Astrocyte of the spinal cord (primary cell): ENCODE measurements at regions not wholly inside any gene's neighbourhood (a gene's known extent, or its start where the extent isn't known, plus 50 kb on each side); places are given as distances from the start of the nearest gene placed in this dataset.
"Not testable (repeated sequence)": the region's sequence is repeated elsewhere in the genome, so short reads cannot be mapped to it uniquely, and the experiment has no call there.

Experiments used
- DNase-seq: peaks from one replicate; pipeline ENCODE4 v3.0.0; 2011; ENCODE audit warnings: low read depth, low spot score
- H3K4me3 ChIP-seq: 2 replicates; pipeline ENCODE4 v1.5.1; 2011; ENCODE audit warnings: low read depth, mild to moderate bottlenecking, low read length, moderate library complexity
- in situ Hi-C: cut with HindIII; loops from 2 replicates; pipeline ENCODE4 v1.10.0; 2017; ENCODE audit warnings: low sequenced_read_pairs
- TF ChIP-seq, protein P1 (sequence below): IDR thresholded peaks from 2 replicates; pipeline ENCODE4 v1.5.1; 2012; ENCODE audit warnings: low read depth, mild to moderate bottlenecking, low read length, inconsistent platforms

DNA sequence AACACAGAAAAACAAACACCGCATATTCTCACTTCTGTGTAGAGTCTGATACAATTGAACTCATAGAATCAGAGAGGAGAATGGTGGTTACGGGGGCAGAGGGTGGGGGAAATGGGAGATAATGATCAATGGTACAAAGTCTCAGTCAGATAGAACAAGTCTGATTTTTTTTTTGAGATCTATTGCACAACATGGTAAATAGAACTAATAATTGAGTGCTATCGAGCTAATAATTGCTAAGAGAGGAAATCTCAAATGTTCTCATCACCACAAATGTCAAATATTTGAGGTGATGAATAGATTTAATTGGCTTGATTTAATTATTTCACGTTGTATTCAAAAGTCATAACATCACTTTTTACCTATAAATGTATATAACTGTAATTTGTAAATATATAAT lies 121.0 kb upstream of the SPIN1 start:
- TF ChIP-seq, protein P1, sequence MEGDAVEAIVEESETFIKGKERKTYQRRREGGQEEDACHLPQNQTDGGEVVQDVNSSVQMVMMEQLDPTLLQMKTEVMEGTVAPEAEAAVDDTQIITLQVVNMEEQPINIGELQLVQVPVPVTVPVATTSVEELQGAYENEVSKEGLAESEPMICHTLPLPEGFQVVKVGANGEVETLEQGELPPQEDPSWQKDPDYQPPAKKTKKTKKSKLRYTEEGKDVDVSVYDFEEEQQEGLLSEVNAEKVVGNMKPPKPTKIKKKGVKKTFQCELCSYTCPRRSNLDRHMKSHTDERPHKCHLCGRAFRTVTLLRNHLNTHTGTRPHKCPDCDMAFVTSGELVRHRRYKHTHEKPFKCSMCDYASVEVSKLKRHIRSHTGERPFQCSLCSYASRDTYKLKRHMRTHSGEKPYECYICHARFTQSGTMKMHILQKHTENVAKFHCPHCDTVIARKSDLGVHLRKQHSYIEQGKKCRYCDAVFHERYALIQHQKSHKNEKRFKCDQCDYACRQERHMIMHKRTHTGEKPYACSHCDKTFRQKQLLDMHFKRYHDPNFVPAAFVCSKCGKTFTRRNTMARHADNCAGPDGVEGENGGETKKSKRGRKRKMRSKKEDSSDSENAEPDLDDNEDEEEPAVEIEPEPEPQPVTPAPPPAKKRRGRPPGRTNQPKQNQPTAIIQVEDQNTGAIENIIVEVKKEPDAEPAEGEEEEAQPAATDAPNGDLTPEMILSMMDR, result no peak
- in situ Hi-C loops, result no loop called here
- no peak overlapping the region for H3K4me3 ChIP-seq
- DNase-seq, result no peak

DNA sequence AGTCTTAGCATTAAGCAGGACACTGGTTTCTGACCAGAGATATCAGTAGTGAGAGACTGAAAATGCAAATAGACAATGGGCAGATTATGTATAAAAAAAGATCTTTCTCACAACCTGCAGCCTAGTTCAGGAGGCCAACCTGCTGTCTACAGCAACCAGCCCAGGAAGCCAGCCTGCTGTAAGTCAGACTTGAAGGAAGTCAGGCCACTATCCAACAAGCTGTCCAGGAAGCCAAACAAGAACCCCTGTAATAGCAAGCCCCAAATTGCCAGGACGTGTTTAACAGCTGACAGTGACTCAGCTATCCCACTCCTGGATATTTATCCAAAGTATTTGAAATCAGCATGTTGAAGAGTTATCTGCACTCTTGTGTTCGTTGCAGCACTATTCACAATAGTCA lies 121.8 kb upstream of the SPIN1 start:
- H3K4me3 ChIP-seq, result no peak overlapping the region
- TF ChIP-seq, protein P1, result no peak
- in situ Hi-C loops, result no loop called here
- DNase-seq, result no peak

DNA sequence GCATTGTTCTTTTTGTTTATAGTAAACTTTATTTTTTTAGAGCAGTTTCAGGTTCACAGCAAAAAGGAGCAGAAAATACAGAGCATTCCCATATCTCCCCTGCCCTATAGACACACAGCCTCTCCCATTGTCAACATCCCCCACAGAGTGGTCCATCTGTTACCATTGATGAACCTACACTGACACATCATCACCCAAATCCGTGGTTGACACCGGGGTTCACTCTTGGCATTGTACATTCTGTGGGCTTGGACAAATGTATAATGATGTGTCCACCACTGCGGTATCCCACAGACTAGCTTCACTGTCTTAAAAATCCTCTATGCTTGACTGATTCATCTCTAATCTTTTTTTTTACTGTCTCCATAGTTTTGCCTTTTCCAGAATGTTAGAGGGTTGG lies 120.7 kb upstream of the SPATA31C2 start:
- in situ Hi-C loops, result no loop called here
- peak; percentile 20 for DNase-seq
- TF ChIP-seq, protein P1, result no peak
- no peak overlapping the region for H3K4me3 ChIP-seq

DNA sequence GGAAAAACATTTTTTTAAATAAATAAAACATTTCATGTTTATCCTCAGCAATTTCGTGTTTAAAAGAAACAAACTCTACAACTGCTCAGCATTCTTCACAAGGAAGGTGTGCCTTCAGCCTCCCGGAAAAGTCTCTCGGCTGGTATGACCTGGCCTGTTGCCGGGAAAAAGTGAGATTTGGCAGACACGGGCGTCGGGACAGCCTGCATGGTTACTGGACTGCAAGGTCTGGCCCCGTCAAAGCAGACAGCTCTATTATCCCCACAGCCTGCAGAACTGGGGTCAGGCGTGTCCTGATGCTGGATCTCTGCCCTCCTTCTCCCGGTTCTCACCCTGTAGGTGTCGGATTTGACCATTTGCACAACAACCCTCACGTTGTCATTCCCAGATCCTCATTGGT lies 120.3 kb upstream of the SPATA31C2 start:
- DNase-seq, result peak; percentile 28
- no peak overlapping the region for H3K4me3 ChIP-seq
- in situ Hi-C loops, result no loop called here
- TF ChIP-seq, protein P1, result no peak

DNA sequence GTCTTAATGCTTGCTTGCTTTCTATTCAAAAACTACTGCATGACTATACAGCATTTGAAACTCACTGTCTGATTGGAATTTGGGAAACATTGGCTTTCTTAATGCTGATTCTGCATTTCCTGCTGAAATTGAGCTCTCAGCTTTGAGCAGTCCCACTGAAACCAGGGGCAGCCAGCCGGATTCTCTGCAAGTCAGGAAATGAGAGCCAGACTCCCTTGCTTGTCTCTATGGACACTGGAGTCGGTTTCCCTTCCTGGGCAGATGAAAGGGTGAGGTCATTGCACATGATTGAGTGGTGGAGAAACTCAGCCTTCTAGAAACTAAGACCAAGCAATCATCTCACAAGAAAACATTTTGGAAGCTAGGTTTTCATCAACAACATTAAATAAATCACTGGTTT lies 119.7 kb upstream of the SPATA31C2 start:
- in situ Hi-C loops, result no loop called here
- no peak overlapping the region for H3K4me3 ChIP-seq
- TF ChIP-seq, protein P1, result no peak
- DNase-seq, result peak; percentile 68

DNA sequence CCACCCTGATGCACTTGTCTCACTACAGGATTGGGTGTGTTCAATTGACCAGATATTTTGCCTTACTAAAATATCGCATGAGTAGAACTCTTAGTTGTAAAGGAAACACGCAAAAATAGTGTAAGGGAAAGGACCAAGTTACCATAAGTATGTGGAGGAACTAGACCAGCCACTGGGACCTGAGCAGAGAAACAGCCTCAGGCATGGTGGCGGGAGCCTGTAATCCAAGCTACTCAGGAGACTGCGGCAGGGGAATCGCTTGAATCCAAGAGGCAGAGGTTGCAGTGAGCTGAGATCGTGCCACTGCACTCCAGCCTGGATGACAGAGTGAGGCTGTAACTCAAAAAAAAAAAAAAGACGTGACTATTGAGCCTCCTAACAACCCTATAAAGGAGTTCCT lies 117.9 kb upstream of the SPATA31C2 start:
- H3K4me3 ChIP-seq, result no peak overlapping the region
- DNase-seq, result no peak
- in situ Hi-C loops, result no loop called here
- TF ChIP-seq, protein P1, result no peak

DNA sequence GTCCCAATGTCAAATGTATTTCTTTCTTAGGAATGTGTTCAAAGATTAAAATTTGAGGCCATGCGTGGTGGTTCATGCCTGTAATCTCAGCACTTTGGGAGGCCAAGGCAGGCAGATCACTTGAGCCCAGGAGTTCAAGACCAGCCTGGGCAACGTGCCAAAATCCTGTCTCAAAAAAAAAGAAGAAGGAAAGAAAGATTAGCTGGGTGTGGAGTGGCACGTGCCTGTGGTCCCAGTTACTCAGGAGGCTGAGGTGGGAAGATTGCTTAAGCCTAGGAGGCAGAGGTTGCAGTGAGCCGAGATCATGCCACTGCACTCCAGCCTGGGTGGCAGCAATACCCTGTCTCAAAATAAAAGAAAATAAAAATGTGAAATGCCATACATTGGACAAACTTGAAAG lies 117.5 kb upstream of the SPATA31C2 start:
- DNase-seq, in situ Hi-C loops, H3K4me3 ChIP-seq: not testable (repeated sequence)
